GM13976 (cell line): ENCODE measurements at regions not wholly inside any gene's neighbourhood (a gene's known extent, or its start where the extent isn't known, plus 50 kb on each side); places are given as distances from the start of the nearest gene placed in this dataset.

ENCODE experiments used
- DNase-seq: peaks from one replicate; pipeline ENCODE4 v3.0.0; 2012; ENCODE audit warnings: low spot score
- in situ Hi-C: fragments of 300-500 bp; cut with MboI; formaldehyde crosslinking; loops from one replicate; pipeline ENCODE4 v1.12.0; 2022; ENCODE audit warnings: low sequenced_read_pairs, mixed read lengths, inconsistent platforms; ENCODE audit not compliant: unreplicated experiment
- TF ChIP-seq, protein P1 (sequence below): IDR thresholded peaks from 2 replicates; pipeline ENCODE4 v1.5.1; 2012; ENCODE audit warnings: borderline replicate concordance, mild to moderate bottlenecking; ENCODE audit not compliant: insufficient read depth; ENCODE audit errors: extremely low read depth, missing control alignments, control extremely low read depth

DNA sequence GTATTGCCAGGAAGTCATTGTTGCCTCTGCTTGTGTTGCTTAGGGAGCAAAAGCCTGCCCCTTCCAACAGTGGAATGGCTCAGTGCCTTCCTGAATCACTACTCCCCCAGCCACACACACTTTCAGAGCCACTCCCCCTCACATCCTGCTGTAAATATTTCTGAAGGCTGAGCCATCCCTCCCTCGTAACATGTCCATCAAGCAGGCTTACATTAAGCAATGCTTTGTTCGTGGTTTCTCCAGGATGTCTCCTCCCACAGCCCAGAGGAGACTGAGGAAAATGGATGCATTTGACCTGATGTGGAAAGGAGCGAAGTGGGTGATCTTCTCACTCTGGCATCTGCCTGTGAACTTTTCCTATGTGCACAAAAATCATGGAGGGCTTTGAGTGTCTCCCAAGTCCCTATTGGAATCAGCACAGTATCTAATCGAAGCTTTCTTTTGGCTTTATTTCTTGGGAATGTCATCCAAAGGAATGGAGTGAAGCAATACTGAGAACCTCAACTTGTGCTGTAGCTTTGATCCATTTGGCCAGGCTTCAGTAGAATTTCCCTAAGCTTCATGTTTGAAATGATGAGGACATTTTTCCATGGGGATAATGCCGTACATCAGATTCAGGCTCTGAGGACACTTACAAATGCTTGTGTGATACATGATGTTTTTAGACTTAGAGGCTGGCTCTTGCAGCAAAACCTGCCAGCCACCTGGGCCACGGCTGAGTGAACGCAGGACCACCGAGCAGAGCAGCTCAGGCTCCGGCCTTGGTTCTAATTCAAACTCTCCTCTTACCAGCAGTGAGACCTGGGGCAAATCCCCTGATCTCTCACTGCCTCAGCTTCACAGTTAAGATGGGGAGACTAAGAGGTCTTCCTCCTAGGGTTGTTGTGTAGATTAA lies 389.1 kb downstream of the ENC1 start:
- in situ Hi-C loops: no loop called here
- DNase-seq: no peak
- TF ChIP-seq, protein P1, sequence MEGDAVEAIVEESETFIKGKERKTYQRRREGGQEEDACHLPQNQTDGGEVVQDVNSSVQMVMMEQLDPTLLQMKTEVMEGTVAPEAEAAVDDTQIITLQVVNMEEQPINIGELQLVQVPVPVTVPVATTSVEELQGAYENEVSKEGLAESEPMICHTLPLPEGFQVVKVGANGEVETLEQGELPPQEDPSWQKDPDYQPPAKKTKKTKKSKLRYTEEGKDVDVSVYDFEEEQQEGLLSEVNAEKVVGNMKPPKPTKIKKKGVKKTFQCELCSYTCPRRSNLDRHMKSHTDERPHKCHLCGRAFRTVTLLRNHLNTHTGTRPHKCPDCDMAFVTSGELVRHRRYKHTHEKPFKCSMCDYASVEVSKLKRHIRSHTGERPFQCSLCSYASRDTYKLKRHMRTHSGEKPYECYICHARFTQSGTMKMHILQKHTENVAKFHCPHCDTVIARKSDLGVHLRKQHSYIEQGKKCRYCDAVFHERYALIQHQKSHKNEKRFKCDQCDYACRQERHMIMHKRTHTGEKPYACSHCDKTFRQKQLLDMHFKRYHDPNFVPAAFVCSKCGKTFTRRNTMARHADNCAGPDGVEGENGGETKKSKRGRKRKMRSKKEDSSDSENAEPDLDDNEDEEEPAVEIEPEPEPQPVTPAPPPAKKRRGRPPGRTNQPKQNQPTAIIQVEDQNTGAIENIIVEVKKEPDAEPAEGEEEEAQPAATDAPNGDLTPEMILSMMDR: no peak

DNA sequence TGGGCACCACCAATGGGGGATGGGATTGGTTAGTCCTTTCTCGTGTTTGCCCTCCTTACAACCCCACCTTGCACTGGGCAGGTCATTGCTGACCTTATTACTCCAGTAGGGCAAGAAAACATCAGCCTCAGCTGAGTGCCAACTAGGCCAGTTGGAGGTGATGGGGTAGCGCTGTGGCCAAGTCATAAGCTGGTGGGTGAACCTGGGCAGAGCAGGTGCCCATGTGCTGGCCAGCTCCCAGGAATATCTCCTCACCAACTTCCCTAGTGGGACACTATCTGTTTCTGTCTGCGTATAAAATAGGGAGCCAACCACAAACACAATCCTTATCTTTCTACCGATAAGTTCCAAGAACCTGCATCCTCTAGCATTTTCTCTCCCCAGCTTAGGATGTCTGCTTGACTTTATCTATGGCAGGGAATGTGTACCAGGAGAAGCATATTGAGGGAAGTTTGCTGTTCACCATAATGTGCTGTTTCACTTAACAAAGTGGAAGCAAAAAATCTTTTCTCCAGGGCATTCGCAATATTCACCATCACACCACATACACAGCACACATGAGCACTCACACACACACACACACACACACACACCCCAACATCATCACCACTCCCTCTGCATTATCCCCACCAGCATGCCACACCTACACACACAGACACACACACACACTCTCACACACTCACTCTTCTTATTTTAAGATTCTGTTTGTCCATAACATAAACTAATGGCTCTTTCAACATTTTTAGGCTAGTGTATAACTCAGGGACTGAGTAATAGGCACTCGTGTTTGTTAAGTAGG lies 390.0 kb downstream of the ENC1 start:
- in situ Hi-C loops: no loop called here
- no peak for DNase-seq
- TF ChIP-seq, protein P1: no peak

DNA sequence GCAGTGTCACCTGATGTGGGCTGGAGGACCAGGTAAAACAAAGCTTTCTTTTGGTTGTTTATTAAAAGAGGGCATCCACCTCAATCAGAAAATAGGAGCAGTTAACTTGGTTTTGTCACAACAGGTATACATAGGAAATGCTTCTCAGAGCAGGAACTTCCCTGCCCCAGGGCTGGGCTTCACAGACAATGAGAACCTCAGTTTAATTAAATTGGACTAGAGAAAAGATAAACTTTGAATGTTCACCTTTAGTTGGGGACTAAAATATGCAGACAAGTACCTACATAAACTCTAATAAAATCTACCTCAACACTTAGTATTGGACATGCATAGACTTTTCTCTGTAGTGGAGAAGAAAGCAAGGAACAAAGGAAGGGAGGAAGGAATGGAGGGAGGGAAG lies 392.0 kb downstream of the ENC1 start:
- in situ Hi-C loops: no loop called here
- DNase-seq: no peak
- TF ChIP-seq, protein P1: no peak

DNA sequence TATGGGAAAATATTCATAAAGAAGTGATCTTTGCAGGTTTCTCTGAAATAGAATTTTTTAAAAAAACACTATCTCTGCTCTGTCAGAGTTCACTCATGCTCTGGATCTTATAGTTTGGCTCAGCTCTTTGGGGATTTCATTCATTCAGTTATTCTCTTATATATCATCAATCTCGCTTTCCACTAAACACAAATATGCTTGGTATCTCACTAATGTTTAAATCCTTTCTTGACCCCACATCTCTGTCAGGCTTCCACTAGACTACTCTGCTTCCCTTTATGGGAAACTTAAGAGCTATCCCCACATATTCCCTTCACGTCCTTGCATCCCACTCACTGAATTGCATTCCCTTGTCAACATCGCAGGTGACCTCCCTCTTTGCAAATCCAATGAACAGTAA lies 396.1 kb downstream of the ENC1 start:
- in situ Hi-C loops: no loop called here
- TF ChIP-seq, protein P1: no peak
- DNase-seq: no peak

DNA sequence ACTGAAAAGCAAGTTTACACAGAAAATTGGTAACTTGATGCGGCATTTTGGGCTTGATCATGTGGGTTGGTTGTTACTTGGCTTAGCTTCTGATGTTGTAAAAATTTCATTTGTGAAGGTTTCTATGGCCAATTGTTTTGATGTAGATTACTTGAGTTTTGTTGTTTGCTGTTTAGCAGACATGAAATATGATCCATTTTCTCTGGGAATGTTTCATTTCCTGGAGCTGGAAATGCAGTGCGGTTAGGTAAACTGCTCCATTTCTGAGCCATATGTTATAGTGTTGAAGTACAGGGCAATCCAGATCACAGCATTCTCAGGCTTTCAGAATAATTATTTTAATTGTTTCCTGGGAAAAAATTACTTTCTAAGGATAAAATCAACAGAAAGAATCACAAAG lies 396.9 kb downstream of the ENC1 start:
- in situ Hi-C loops: no loop called here
- no peak for DNase-seq
- TF ChIP-seq, protein P1: no peak

DNA sequence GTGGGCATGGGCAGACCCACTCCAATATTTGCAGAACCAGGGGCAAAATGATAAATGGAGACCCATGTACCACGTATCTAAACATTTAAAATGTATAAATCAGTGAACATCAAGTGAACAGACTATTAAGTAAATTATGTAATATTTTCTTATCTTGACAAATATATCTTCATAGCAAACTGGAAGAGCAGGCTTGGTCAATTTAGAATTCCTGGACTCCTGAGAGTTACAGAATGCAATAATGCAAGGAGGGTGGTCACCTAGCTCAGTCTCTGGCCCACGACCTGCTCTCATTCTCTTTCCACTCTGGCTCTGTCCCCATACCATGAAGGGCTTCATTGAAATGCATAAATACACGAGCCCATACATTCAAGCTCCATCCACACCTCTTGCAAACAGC lies 398.0 kb downstream of the ENC1 start:
- in situ Hi-C loops: no loop called here
- DNase-seq: no peak
- TF ChIP-seq, protein P1: no peak
